HepG2 (cell line): ENCODE measurements at regions not wholly inside any gene's neighbourhood (a gene's known extent, or its start where the extent isn't known, plus 50 kb on each side); places are given as distances from the start of the nearest gene placed in this dataset.

Experiments used
- ARNT2 ChIP-seq: sonication (generic); formaldehyde crosslinking; IDR thresholded peaks from 2 replicates; pipeline ENCODE4 v1.8.0; 2022; ENCODE audit warnings: mild to moderate bottlenecking, low read depth, missing genetic modification reagents, moderate library complexity
- CBX2 ChIP-seq, 2 experiments: fragments of 200-600 bp in 1 of 2; sonication (generic); formaldehyde crosslinking in 1 of 2; IDR thresholded peaks; 2 replicates each; pipeline versions ENCODE4 v1.7.0 to v1.8.1; 2018 to 2022; ENCODE audit warnings: low read depth in 2 of 2, low read length in 1 of 2, mild to moderate bottlenecking in 1 of 2, missing genetic modification reagents in 1 of 2
- ISL2 ChIP-seq: sonication (generic); formaldehyde crosslinking; IDR thresholded peaks from 2 replicates; pipeline ENCODE4 v1.5.0; 2020; ENCODE audit warnings: missing genetic modification reagents
- JUND ChIP-seq: sonication (generic); formaldehyde crosslinking; IDR thresholded peaks from 2 replicates; pipeline ENCODE4 v1.8.0; 2022; ENCODE audit warnings: mild to moderate bottlenecking, missing genetic modification reagents
- KAT8 ChIP-seq: IDR thresholded peaks from 2 replicates; pipeline ENCODE4 v1.6.1; 2016; ENCODE audit warnings: missing genetic modification reagents, missing compliant biosample characterization
- NCOA1 ChIP-seq: sonication (generic); formaldehyde crosslinking; IDR thresholded peaks from 2 replicates; pipeline ENCODE4 v1.9.0; 2021; ENCODE audit warnings: missing genetic modification reagents
- RAD21 ChIP-seq: fragments of 450-650 bp; formaldehyde crosslinking; IDR thresholded peaks from 2 replicates; pipeline ENCODE4 v1.5.0; 2020; ENCODE audit warnings: mild to moderate bottlenecking
- RXRB ChIP-seq: IDR thresholded peaks from 2 replicates; pipeline ENCODE4 v1.6.1; 2016; ENCODE audit warnings: borderline replicate concordance, missing genetic modification reagents, missing compliant biosample characterization
- TF ChIP-seq, protein P1 (sequence below): sonication (generic); formaldehyde crosslinking; IDR thresholded peaks from 2 replicates; pipeline ENCODE4 v1.5.0; 2020; ENCODE audit warnings: mild to moderate bottlenecking, missing genetic modification reagents, moderate library complexity

DNA sequence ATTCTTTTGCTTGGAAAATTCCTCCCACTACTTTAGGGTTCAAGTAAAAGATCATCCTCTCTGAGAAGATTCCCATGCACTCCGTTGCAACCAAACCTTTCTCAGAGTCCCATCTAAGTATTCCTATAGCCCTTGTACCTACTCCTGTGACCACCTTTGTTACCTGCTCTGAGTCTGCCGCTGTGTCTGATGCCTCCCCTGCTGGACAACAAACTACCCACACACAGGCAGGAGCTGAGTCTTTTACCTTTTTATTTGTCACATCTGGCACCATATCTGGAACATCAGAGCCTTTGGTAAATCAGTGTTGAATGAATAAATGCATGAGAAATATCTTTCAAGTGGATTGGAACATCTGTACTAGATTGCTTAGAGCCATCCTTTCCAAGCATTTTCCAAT lies 82.1 kb upstream of the FLRT2 start:
- TF ChIP-seq RAD21 (CRISPR knock-in tag) (no peak), RXRB (CRISPR knock-in tag) (no peak), ARNT2 (CRISPR knock-in tag) (no peak), JUND (no peak), KAT8 (CRISPR knock-in tag) (no peak), ISL2 (no peak), NCOA1 (CRISPR knock-in tag) (no peak), CBX2 (IDR thresholded peaks at IDR 0.05; ENCODE audit: low read depth, low read length) (no peak), CBX2 (CRISPR knock-in tag; IDR thresholded peaks at IDR 0.05; ENCODE audit: low read depth) (no peak)
- TF ChIP-seq, protein P1, sequence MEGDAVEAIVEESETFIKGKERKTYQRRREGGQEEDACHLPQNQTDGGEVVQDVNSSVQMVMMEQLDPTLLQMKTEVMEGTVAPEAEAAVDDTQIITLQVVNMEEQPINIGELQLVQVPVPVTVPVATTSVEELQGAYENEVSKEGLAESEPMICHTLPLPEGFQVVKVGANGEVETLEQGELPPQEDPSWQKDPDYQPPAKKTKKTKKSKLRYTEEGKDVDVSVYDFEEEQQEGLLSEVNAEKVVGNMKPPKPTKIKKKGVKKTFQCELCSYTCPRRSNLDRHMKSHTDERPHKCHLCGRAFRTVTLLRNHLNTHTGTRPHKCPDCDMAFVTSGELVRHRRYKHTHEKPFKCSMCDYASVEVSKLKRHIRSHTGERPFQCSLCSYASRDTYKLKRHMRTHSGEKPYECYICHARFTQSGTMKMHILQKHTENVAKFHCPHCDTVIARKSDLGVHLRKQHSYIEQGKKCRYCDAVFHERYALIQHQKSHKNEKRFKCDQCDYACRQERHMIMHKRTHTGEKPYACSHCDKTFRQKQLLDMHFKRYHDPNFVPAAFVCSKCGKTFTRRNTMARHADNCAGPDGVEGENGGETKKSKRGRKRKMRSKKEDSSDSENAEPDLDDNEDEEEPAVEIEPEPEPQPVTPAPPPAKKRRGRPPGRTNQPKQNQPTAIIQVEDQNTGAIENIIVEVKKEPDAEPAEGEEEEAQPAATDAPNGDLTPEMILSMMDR (CRISPR knock-in tag) = no peak
